Neural progenitor cell (in vitro differentiated cells): ENCODE measurements at regions not wholly inside any gene's neighbourhood (a gene's known extent, or its start where the extent isn't known, plus 50 kb on each side); places are given as distances from the start of the nearest gene placed in this dataset.

Experiments
- DNase-seq: peaks from one replicate; pipeline ENCODE4 v3.0.0-alpha.2; 2016; ENCODE audit warnings: low spot score
- H2AFZ ChIP-seq: fragments of 200-600 bp; sonication (generic); replicated peaks from 2 replicates; pipeline ENCODE4 v1.6.1; 2016; ENCODE audit warnings: antibody characterized with exemption
- H3F3A ChIP-seq: fragments of 200-600 bp; sonication (generic); 2 replicates; pipeline ENCODE4 v1.6.1; 2016; ENCODE audit warnings: antibody characterized with exemption, low read depth
- H3K27ac ChIP-seq: fragments of 200-600 bp; sonication (generic); 2 replicates; pipeline ENCODE4 v1.5.1; 2016; ENCODE audit warnings: mild to moderate bottlenecking
- H3K27me3 ChIP-seq: fragments of 200-600 bp; sonication (generic); 2 replicates; pipeline ENCODE4 v1.6.1; 2016; ENCODE audit warnings: mild to moderate bottlenecking, moderate library complexity
- H3K36me3 ChIP-seq: fragments of 200-600 bp; sonication (generic); 2 replicates; pipeline ENCODE4 v1.5.1; 2016
- H3K4me1 ChIP-seq: fragments of 200-600 bp; sonication (generic); 2 replicates; pipeline ENCODE4 v1.6.1; 2016; ENCODE audit warnings: mixed run types
- H3K4me2 ChIP-seq: fragments of 200-600 bp; sonication (generic); 2 replicates; pipeline ENCODE4 v1.6.1; 2016
- H3K4me3 ChIP-seq: fragments of 200-600 bp; sonication (generic); 2 replicates; pipeline ENCODE4 v1.5.1; 2016
- H3K79me2 ChIP-seq: fragments of 200-600 bp; sonication (generic); 2 replicates; pipeline ENCODE4 v1.6.1; 2016; ENCODE audit warnings: low read depth
- H3K9ac ChIP-seq: fragments of 200-600 bp; sonication (generic); 2 replicates; pipeline ENCODE4 v1.6.1; 2016
- H3K9me3 ChIP-seq: fragments of 200-600 bp; sonication (generic); 2 replicates; pipeline ENCODE4 v1.5.1; 2016; ENCODE audit warnings: low read depth
- H4K20me1 ChIP-seq: fragments of 200-600 bp; sonication (generic); 2 replicates; pipeline ENCODE4 v1.6.1; 2016; ENCODE audit warnings: low read depth
- H3K27ac Mint-ChIP-seq: 3 replicates; pipeline ENCODE4 v1.8.0; 2021; ENCODE audit warnings: mixed read lengths
- H3K27me3 Mint-ChIP-seq: 2 replicates; pipeline ENCODE4 v1.8.0; 2022; ENCODE audit warnings: low read depth, mild to moderate bottlenecking, inconsistent platforms, moderate library complexity, mixed read lengths; ENCODE audit not compliant: insufficient read depth
- H3K36me3 Mint-ChIP-seq: 3 replicates; pipeline ENCODE4 v1.8.0; 2021; ENCODE audit warnings: mixed read lengths
- H3K4me1 Mint-ChIP-seq: 3 replicates; pipeline ENCODE4 v1.8.0; 2021; ENCODE audit warnings: mixed read lengths
- H3K4me3 Mint-ChIP-seq: 3 replicates; pipeline ENCODE4 v1.8.0; 2021; ENCODE audit warnings: mild to moderate bottlenecking, moderate library complexity, mixed read lengths
- H3K9me3 Mint-ChIP-seq: 3 replicates; pipeline ENCODE4 v1.8.0; 2020; ENCODE audit warnings: mixed read lengths
- CTCF ChIP-seq: fragments of 200-600 bp; sonication (generic); IDR thresholded peaks from 2 replicates; pipeline ENCODE4 v1.5.1; 2017; ENCODE audit warnings: antibody characterized with exemption, mild to moderate bottlenecking
- EZH2 ChIP-seq: fragments of 200-600 bp; sonication (generic); IDR thresholded peaks from 2 replicates; pipeline ENCODE4 v1.6.1; 2017; ENCODE audit warnings: antibody characterized with exemption, mild to moderate bottlenecking, moderate library complexity
- EZH2phosphoT487 ChIP-seq: fragments of 200-600 bp; sonication (generic); IDR thresholded peaks from 2 replicates; pipeline ENCODE4 v1.6.1; 2017; ENCODE audit warnings: antibody characterized with exemption

GRCh38 chr2:136058262-136058661 lies 59.7 kb downstream of the CXCR4 start:
- H3K27ac ChIP-seq = no peak overlapping the region
- no peak for TF ChIP-seq CTCF
- TF ChIP-seq EZH2phosphoT487 = no peak
- TF ChIP-seq EZH2 = no peak
- Mint-ChIP-seq H3K9me3 (peaks cover 5% of the 10 kb centered on the region), H3K4me3 (no peak overlapping the region), H3K27ac (no peak overlapping the region), H3K4me1 (peaks cover 16% of the 10 kb centered on the region), H3K36me3 (peaks cover 3% of the 10 kb centered on the region), H3K27me3 (peaks cover 6% of the 10 kb centered on the region)
- H3K79me2 ChIP-seq = no peaks in the 10 kb centered on the region
- no peaks in the 10 kb centered on the region for H3K9me3 ChIP-seq
- H3K9ac ChIP-seq = no peak overlapping the region
- peak overlapping the region; percentile 22 for H2AFZ ChIP-seq
- H4K20me1 ChIP-seq = no peaks in the 10 kb centered on the region
- peak; percentile 9 for DNase-seq
- H3K4me3 ChIP-seq = no peak overlapping the region
- no peaks in the 10 kb centered on the region for H3K27me3 ChIP-seq
- no peaks in the 10 kb centered on the region for H3F3A ChIP-seq
- H3K4me1 ChIP-seq = no peaks in the 10 kb centered on the region
- no peak overlapping the region for H3K4me2 ChIP-seq
- H3K36me3 ChIP-seq = no peaks in the 10 kb centered on the region

GRCh38 chr2:136057802-136058140 lies 60.2 kb downstream of the CXCR4 start:
- Mint-ChIP-seq H3K9me3 (peaks cover 5% of the 10 kb centered on the region), H3K27me3 (peaks cover 6% of the 10 kb centered on the region), H3K4me1 (peaks cover 16% of the 10 kb centered on the region), H3K27ac (peak overlapping the region; percentile 67), H3K36me3 (peaks cover 3% of the 10 kb centered on the region), H3K4me3 (no peak overlapping the region)
- Histone ChIP-seq H3K4me3 (no peak overlapping the region), H3K4me2 (no peak overlapping the region), H3K36me3 (no peaks in the 10 kb centered on the region), H3F3A (no peaks in the 10 kb centered on the region), H3K9ac (no peak overlapping the region), H2AFZ (no peak overlapping the region), H3K4me1 (no peaks in the 10 kb centered on the region), H4K20me1 (no peaks in the 10 kb centered on the region), H3K27ac (no peak overlapping the region), H3K27me3 (no peaks in the 10 kb centered on the region), H3K9me3 (no peaks in the 10 kb centered on the region), H3K79me2 (no peaks in the 10 kb centered on the region)
- no peak for DNase-seq
- TF ChIP-seq CTCF = no peak
- TF ChIP-seq EZH2 = no peak
- TF ChIP-seq EZH2phosphoT487 = no peak

- no peaks in the 10 kb centered on the region for H3F3A ChIP-seq
- H3K9ac ChIP-seq = no peak overlapping the region
- H3K4me1 ChIP-seq = no peaks in the 10 kb centered on the region
- H3K4me2 ChIP-seq = no peak overlapping the region
- no peaks in the 10 kb centered on the region for H3K79me2 ChIP-seq
- H3K4me1 Mint-ChIP-seq = peaks cover 16% of the 10 kb centered on the region
- peaks cover 6% of the 10 kb centered on the region for H3K27me3 Mint-ChIP-seq
- no peak overlapping the region for H2AFZ ChIP-seq
- H3K4me3 Mint-ChIP-seq = no peak overlapping the region
- no peaks in the 10 kb centered on the region for H3K36me3 ChIP-seq
- no peak for DNase-seq
- no peak overlapping the region for H3K27ac ChIP-seq
- no peaks in the 10 kb centered on the region for H3K9me3 ChIP-seq
- H3K27ac Mint-ChIP-seq = peak overlapping the region; percentile 67
- TF ChIP-seq EZH2phosphoT487 = no peak
- no peak for TF ChIP-seq EZH2
- no peak for TF ChIP-seq CTCF
- H3K27me3 ChIP-seq = no peaks in the 10 kb centered on the region
- peaks cover 3% of the 10 kb centered on the region for H3K36me3 Mint-ChIP-seq
- H3K9me3 Mint-ChIP-seq = peaks cover 5% of the 10 kb centered on the region
- no peak overlapping the region for H3K4me3 ChIP-seq
- H4K20me1 ChIP-seq = no peaks in the 10 kb centered on the region
These were observed 60.7 kb downstream of the CXCR4 start for GRCh38 chr2:136057023-136057801.
